ENCODE measurements at regions not wholly inside any gene's neighbourhood (a gene's known extent, or its start where the extent isn't known, plus 50 kb on each side); places are given as distances from the start of the nearest gene placed in this dataset.

GRCh38 chr20:50258790-50259483 lies 68.3 kb downstream of the CEBPB start:
- TF ChIP-seq, protein P1, sequence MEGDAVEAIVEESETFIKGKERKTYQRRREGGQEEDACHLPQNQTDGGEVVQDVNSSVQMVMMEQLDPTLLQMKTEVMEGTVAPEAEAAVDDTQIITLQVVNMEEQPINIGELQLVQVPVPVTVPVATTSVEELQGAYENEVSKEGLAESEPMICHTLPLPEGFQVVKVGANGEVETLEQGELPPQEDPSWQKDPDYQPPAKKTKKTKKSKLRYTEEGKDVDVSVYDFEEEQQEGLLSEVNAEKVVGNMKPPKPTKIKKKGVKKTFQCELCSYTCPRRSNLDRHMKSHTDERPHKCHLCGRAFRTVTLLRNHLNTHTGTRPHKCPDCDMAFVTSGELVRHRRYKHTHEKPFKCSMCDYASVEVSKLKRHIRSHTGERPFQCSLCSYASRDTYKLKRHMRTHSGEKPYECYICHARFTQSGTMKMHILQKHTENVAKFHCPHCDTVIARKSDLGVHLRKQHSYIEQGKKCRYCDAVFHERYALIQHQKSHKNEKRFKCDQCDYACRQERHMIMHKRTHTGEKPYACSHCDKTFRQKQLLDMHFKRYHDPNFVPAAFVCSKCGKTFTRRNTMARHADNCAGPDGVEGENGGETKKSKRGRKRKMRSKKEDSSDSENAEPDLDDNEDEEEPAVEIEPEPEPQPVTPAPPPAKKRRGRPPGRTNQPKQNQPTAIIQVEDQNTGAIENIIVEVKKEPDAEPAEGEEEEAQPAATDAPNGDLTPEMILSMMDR (IDR thresholded peaks at IDR 0.05 in 4 of 5, conservative IDR thresholded peaks at IDR 0.05 in 1 of 5): no peak
- TF ChIP-seq POLR2A (IDR thresholded peaks at IDR 0.05): no peak

Measured in gastrocnemius medialis (tissue), 4 donors.